ENCODE measurements at regions not wholly inside any gene's neighbourhood (a gene's known extent, or its start where the extent isn't known, plus 50 kb on each side); places are given as distances from the start of the nearest gene placed in this dataset.

- H3K4me3 ChIP-seq (ENCODE audit: low read depth in 1 of 2, low read length in 2 of 2): no peak overlapping the region
- H3K4me1 ChIP-seq (ENCODE audit: control insufficient read depth in 1 of 2, insufficient read depth in 2 of 2, low read length in 2 of 2): no peaks in the 10 kb centered on the region
- H3K27ac ChIP-seq (ENCODE audit: low read depth, low read length): no peak overlapping the region
- no peaks in the 10 kb centered on the region for H3K9me3 ChIP-seq (ENCODE audit: control insufficient read depth in 1 of 2, low read length in 2 of 2)
- H3K36me3 ChIP-seq (ENCODE audit: control insufficient read depth in 1 of 2, insufficient read depth in 2 of 2, low read length in 2 of 2): no peaks in the 10 kb centered on the region
- no peaks in the 10 kb centered on the region for H3K27me3 ChIP-seq (ENCODE audit: control insufficient read depth in 1 of 2, insufficient read depth in 2 of 2, low read length in 2 of 2)
- no peak overlapping the region for H3K9ac ChIP-seq (ENCODE audit: low read depth in 1 of 2, low read length in 2 of 2)
Measured at GRCh38 chr1:80842796-80843195, 957.9 kb upstream of the ADGRL2 start.

GRCh38 chr1:80841261-80841660 lies 959.5 kb upstream of the ADGRL2 start:
- no peak overlapping the region for H3K27ac ChIP-seq (ENCODE audit: low read depth, low read length)
- no peak overlapping the region for H3K9ac ChIP-seq (ENCODE audit: low read depth in 1 of 2, low read length in 2 of 2)
- H3K36me3 ChIP-seq (ENCODE audit: control insufficient read depth in 1 of 2, insufficient read depth in 2 of 2, low read length in 2 of 2): no peaks in the 10 kb centered on the region
- no peaks in the 10 kb centered on the region for H3K4me1 ChIP-seq (ENCODE audit: control insufficient read depth in 1 of 2, insufficient read depth in 2 of 2, low read length in 2 of 2)
- no peaks in the 10 kb centered on the region for H3K27me3 ChIP-seq (ENCODE audit: control insufficient read depth in 1 of 2, insufficient read depth in 2 of 2, low read length in 2 of 2)
- no peaks in the 10 kb centered on the region for H3K9me3 ChIP-seq (ENCODE audit: control insufficient read depth in 1 of 2, low read length in 2 of 2)
- H3K4me3 ChIP-seq (ENCODE audit: low read depth in 1 of 2, low read length in 2 of 2): no peak overlapping the region

GRCh38 chr1:80837066-80837465 lies 963.7 kb upstream of the ADGRL2 start:
- H3K4me1 ChIP-seq (ENCODE audit: control insufficient read depth in 1 of 2, insufficient read depth in 2 of 2, low read length in 2 of 2): no peaks in the 10 kb centered on the region
- H3K9me3 ChIP-seq (ENCODE audit: control insufficient read depth in 1 of 2, low read length in 2 of 2): no peaks in the 10 kb centered on the region
- H3K27me3 ChIP-seq (ENCODE audit: control insufficient read depth in 1 of 2, insufficient read depth in 2 of 2, low read length in 2 of 2): no peaks in the 10 kb centered on the region
- no peak overlapping the region for H3K27ac ChIP-seq (ENCODE audit: low read depth, low read length)
- H3K36me3 ChIP-seq (ENCODE audit: control insufficient read depth in 1 of 2, insufficient read depth in 2 of 2, low read length in 2 of 2): no peaks in the 10 kb centered on the region
- no peak overlapping the region for H3K9ac ChIP-seq (ENCODE audit: low read depth in 1 of 2, low read length in 2 of 2)
- no peak overlapping the region for H3K4me3 ChIP-seq (ENCODE audit: low read depth in 1 of 2, low read length in 2 of 2)

DNA sequence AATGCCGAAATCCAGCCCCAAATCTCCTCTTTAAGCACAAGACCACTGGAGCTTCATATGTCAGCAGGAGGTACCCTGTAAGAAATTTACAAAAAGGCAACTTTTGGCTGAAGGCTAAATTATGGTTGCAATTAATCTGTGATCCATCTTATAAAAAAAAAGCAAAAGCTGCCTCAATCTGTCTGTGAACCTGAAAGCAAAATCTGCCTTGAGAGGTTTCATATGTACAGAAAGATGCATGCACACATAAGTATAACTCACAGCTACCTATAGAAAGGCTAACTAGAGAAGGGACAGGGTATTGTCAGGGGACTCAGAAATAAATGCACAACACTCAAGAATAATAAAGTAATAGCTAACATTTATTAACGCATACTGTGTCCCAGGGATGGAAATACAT lies 964.2 kb upstream of the ADGRL2 start:
- Histone ChIP-seq H3K9ac (ENCODE audit: low read depth in 1 of 2, low read length in 2 of 2) (no peak overlapping the region), H3K36me3 (ENCODE audit: control insufficient read depth in 1 of 2, insufficient read depth in 2 of 2, low read length in 2 of 2) (no peaks in the 10 kb centered on the region), H3K27me3 (ENCODE audit: control insufficient read depth in 1 of 2, insufficient read depth in 2 of 2, low read length in 2 of 2) (no peaks in the 10 kb centered on the region), H3K4me1 (ENCODE audit: control insufficient read depth in 1 of 2, insufficient read depth in 2 of 2, low read length in 2 of 2) (no peaks in the 10 kb centered on the region), H3K27ac (ENCODE audit: low read depth, low read length) (no peak overlapping the region), H3K9me3 (ENCODE audit: control insufficient read depth in 1 of 2, low read length in 2 of 2) (no peaks in the 10 kb centered on the region), H3K4me3 (ENCODE audit: low read depth in 1 of 2, low read length in 2 of 2) (no peak overlapping the region)

GRCh38 chr1:80827666-80828065 lies 973.1 kb upstream of the ADGRL2 start:
- no peaks in the 10 kb centered on the region for H3K9me3 ChIP-seq (ENCODE audit: control insufficient read depth in 1 of 2, low read length in 2 of 2)
- H3K4me3 ChIP-seq (ENCODE audit: low read depth in 1 of 2, low read length in 2 of 2): no peak overlapping the region
- H3K36me3 ChIP-seq (ENCODE audit: control insufficient read depth in 1 of 2, insufficient read depth in 2 of 2, low read length in 2 of 2): no peaks in the 10 kb centered on the region
- no peaks in the 10 kb centered on the region for H3K27me3 ChIP-seq (ENCODE audit: control insufficient read depth in 1 of 2, insufficient read depth in 2 of 2, low read length in 2 of 2)
- no peak overlapping the region for H3K27ac ChIP-seq (ENCODE audit: low read depth, low read length)
- H3K9ac ChIP-seq (ENCODE audit: low read depth in 1 of 2, low read length in 2 of 2): no peak overlapping the region
- no peaks in the 10 kb centered on the region for H3K4me1 ChIP-seq (ENCODE audit: control insufficient read depth in 1 of 2, insufficient read depth in 2 of 2, low read length in 2 of 2)

DNA sequence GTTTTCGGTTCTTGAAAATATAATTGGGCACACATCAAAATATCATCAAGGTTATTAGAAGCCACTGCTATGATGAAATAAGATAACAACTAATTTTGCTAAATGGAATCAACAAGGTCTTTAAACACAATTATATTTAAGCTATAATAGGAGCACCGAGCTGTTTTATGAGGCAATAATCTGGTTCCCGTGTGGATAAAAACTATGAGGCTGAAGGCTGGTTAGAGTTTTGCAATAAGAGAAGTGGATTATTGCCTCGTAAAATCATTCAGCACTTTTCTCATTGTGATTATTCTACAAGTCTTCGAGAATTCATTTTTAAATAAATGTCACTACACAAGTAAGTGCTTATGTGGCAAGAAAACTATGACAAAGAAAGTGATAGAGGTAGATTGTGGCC lies 975.7 kb upstream of the ADGRL2 start:
- Histone ChIP-seq H3K9ac (ENCODE audit: low read depth in 1 of 2, low read length in 2 of 2) (no peak overlapping the region), H3K36me3 (ENCODE audit: control insufficient read depth in 1 of 2, insufficient read depth in 2 of 2, low read length in 2 of 2) (no peaks in the 10 kb centered on the region), H3K9me3 (ENCODE audit: control insufficient read depth in 1 of 2, low read length in 2 of 2) (no peaks in the 10 kb centered on the region), H3K4me3 (ENCODE audit: low read depth in 1 of 2, low read length in 2 of 2) (no peak overlapping the region), H3K4me1 (ENCODE audit: control insufficient read depth in 1 of 2, insufficient read depth in 2 of 2, low read length in 2 of 2) (no peaks in the 10 kb centered on the region), H3K27me3 (ENCODE audit: control insufficient read depth in 1 of 2, insufficient read depth in 2 of 2, low read length in 2 of 2) (no peaks in the 10 kb centered on the region), H3K27ac (ENCODE audit: low read depth, low read length) (no peak overlapping the region)

- Histone ChIP-seq H3K9ac (ENCODE audit: low read depth in 1 of 2, low read length in 2 of 2) (no peak overlapping the region), H3K4me3 (ENCODE audit: low read depth in 1 of 2, low read length in 2 of 2) (no peak overlapping the region)
Measured at GRCh38 chr1:80818211-80818610, 982.5 kb upstream of the ADGRL2 start.

DNA sequence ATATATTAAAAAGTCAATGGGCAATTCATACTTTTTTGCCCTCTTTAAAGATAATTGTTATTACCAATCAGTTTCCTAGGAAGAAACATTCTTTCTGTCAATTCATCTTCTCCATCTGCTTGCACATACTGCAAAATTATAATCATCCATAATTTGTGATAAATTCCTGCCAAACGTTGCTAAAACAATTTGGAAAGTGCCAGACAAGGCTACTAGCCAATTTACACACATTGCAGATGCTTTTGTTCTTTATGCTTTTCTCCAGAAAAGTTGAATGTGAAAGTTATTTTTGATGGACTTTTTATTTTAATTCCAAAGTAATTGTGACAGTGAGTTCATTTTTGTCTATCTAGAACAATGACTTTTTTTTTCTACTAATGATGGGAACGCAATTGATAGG lies 992.8 kb upstream of the ADGRL2 start:
- Histone ChIP-seq H3K27ac (ENCODE audit: low read depth, low read length) (no peak overlapping the region), H3K4me1 (ENCODE audit: control insufficient read depth in 1 of 2, insufficient read depth in 2 of 2, low read length in 2 of 2) (no peaks in the 10 kb centered on the region), H3K9me3 (ENCODE audit: control insufficient read depth in 1 of 2, low read length in 2 of 2) (no peaks in the 10 kb centered on the region), H3K36me3 (ENCODE audit: control insufficient read depth in 1 of 2, insufficient read depth in 2 of 2, low read length in 2 of 2) (no peaks in the 10 kb centered on the region), H3K4me3 (ENCODE audit: low read depth in 1 of 2, low read length in 2 of 2) (no peak overlapping the region), H3K9ac (ENCODE audit: low read depth in 1 of 2, low read length in 2 of 2) (no peak overlapping the region), H3K27me3 (ENCODE audit: control insufficient read depth in 1 of 2, insufficient read depth in 2 of 2, low read length in 2 of 2) (no peaks in the 10 kb centered on the region)

More at GRCh38 chr1:80818211-80818610, 982.5 kb upstream of the ADGRL2 start:
- H3K4me1 ChIP-seq (ENCODE audit: control insufficient read depth in 1 of 2, insufficient read depth in 2 of 2, low read length in 2 of 2): no peaks in the 10 kb centered on the region
- no peaks in the 10 kb centered on the region for H3K9me3 ChIP-seq (ENCODE audit: control insufficient read depth in 1 of 2, low read length in 2 of 2)
- no peaks in the 10 kb centered on the region for H3K27me3 ChIP-seq (ENCODE audit: control insufficient read depth in 1 of 2, insufficient read depth in 2 of 2, low read length in 2 of 2)
- no peaks in the 10 kb centered on the region for H3K36me3 ChIP-seq (ENCODE audit: control insufficient read depth in 1 of 2, insufficient read depth in 2 of 2, low read length in 2 of 2)
- no peak overlapping the region for H3K27ac ChIP-seq (ENCODE audit: low read depth, low read length)

DNA sequence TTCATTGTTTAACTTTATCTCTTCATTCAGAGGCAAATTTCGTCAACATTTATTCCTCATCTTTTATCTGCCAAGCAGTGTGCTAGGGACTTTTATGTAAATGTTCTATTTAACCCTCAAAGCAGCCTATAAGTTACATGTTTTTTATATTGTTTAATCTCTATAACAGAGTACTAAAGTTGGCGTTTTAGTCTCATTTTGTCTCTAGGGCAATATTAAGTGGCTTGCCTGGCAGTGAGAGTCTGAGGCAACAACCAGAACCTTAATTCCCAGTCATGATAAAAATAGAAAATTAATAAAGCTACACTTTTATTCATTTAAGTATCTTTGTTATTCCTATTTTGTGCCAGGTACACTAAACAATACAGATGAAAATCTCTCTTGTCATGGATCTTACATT lies 994.3 kb upstream of the ADGRL2 start:
- Histone ChIP-seq H3K4me1 (ENCODE audit: control insufficient read depth in 1 of 2, insufficient read depth in 2 of 2, low read length in 2 of 2) (no peaks in the 10 kb centered on the region), H3K4me3 (ENCODE audit: low read depth in 1 of 2, low read length in 2 of 2) (no peak overlapping the region), H3K36me3 (ENCODE audit: control insufficient read depth in 1 of 2, insufficient read depth in 2 of 2, low read length in 2 of 2) (no peaks in the 10 kb centered on the region), H3K27me3 (ENCODE audit: control insufficient read depth in 1 of 2, insufficient read depth in 2 of 2, low read length in 2 of 2) (no peaks in the 10 kb centered on the region), H3K9me3 (ENCODE audit: control insufficient read depth in 1 of 2, low read length in 2 of 2) (no peaks in the 10 kb centered on the region), H3K27ac (ENCODE audit: low read depth, low read length) (no peak overlapping the region), H3K9ac (ENCODE audit: low read depth in 1 of 2, low read length in 2 of 2) (no peak overlapping the region)

DNA sequence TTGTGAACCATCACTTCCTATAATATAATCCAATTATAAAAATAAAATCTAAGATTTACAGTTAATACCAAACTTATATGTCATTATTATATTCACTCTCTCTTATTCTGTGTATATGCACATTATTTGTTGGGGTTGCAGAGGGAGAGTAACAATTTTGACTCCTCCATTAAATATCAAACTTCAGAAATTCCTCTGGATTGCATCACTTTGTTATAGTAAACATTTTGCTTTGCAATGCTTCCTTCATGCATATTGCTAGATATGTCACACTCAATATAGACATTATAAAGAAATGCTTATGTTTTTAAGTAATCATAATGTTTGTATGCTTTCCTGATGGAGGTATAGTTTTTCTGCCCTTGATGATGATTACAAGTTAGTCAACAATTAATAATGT lies 999.0 kb upstream of the ADGRL2 start:
- no peaks in the 10 kb centered on the region for H3K4me1 ChIP-seq (ENCODE audit: control insufficient read depth in 1 of 2, insufficient read depth in 2 of 2, low read length in 2 of 2)

DNA sequence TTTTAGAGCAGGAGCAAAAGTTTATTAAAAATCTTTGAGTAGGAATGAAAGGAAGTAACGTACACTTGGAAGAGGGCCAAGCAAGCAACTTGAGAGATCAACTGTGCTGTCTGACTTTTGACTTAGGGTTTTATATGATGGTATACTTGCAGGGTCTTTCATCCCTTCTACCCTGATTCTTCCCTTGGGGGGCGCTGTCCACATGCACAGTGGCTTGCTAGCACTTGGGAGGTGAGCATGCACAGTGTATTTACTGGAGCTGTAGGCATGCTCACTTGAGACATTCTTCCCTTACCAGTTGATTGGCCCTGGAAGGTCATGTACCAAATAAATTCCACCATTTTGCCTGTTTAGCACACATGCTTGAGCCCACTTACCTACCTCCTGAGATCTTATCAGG lies 1001.3 kb upstream of the ADGRL2 start:
- H3K9ac ChIP-seq (ENCODE audit: low read depth in 1 of 2, low read length in 2 of 2): no peak overlapping the region
- no peaks in the 10 kb centered on the region for H3K9me3 ChIP-seq (ENCODE audit: control insufficient read depth in 1 of 2, low read length in 2 of 2)
- no peak overlapping the region for H3K4me3 ChIP-seq (ENCODE audit: low read depth in 1 of 2, low read length in 2 of 2)
- H3K27ac ChIP-seq (ENCODE audit: low read depth, low read length): no peak overlapping the region
- no peaks in the 10 kb centered on the region for H3K27me3 ChIP-seq (ENCODE audit: control insufficient read depth in 1 of 2, insufficient read depth in 2 of 2, low read length in 2 of 2)
- H3K36me3 ChIP-seq (ENCODE audit: control insufficient read depth in 1 of 2, insufficient read depth in 2 of 2, low read length in 2 of 2): no peaks in the 10 kb centered on the region
- H3K4me1 ChIP-seq (ENCODE audit: control insufficient read depth in 1 of 2, insufficient read depth in 2 of 2, low read length in 2 of 2): no peaks in the 10 kb centered on the region

More for the DNA sequence above, 999.0 kb upstream of the ADGRL2 start:
- no peak overlapping the region for H3K9ac ChIP-seq (ENCODE audit: low read depth in 1 of 2, low read length in 2 of 2)
- no peak overlapping the region for H3K27ac ChIP-seq (ENCODE audit: low read depth, low read length)
- no peak overlapping the region for H3K4me3 ChIP-seq (ENCODE audit: low read depth in 1 of 2, low read length in 2 of 2)
- no peaks in the 10 kb centered on the region for H3K9me3 ChIP-seq (ENCODE audit: control insufficient read depth in 1 of 2, low read length in 2 of 2)
- H3K36me3 ChIP-seq (ENCODE audit: control insufficient read depth in 1 of 2, insufficient read depth in 2 of 2, low read length in 2 of 2): no peaks in the 10 kb centered on the region
- H3K27me3 ChIP-seq (ENCODE audit: control insufficient read depth in 1 of 2, insufficient read depth in 2 of 2, low read length in 2 of 2): no peaks in the 10 kb centered on the region
